HG02885 (cell line): ENCODE measurements at regions not wholly inside any gene's neighbourhood (a gene's known extent, or its start where the extent isn't known, plus 50 kb on each side); places are given as distances from the start of the nearest gene placed in this dataset.
"Not testable (repeated sequence)": the region's sequence is repeated elsewhere in the genome, so short reads cannot be mapped to it uniquely, and the experiment has no call there.

Experiments
- ATAC-seq: cut with Tn5 transposase; IDR thresholded peaks from one replicate; pipeline ENCODE4 v1.9.1; 2021; ENCODE audit warnings: mild to moderate bottlenecking; ENCODE audit not compliant: unreplicated experiment, poor library complexity

GRCh38 chr10:35995485-35995884 is 353.4 kb upstream of the FZD8 start:
- ATAC-seq: no peak

DNA sequence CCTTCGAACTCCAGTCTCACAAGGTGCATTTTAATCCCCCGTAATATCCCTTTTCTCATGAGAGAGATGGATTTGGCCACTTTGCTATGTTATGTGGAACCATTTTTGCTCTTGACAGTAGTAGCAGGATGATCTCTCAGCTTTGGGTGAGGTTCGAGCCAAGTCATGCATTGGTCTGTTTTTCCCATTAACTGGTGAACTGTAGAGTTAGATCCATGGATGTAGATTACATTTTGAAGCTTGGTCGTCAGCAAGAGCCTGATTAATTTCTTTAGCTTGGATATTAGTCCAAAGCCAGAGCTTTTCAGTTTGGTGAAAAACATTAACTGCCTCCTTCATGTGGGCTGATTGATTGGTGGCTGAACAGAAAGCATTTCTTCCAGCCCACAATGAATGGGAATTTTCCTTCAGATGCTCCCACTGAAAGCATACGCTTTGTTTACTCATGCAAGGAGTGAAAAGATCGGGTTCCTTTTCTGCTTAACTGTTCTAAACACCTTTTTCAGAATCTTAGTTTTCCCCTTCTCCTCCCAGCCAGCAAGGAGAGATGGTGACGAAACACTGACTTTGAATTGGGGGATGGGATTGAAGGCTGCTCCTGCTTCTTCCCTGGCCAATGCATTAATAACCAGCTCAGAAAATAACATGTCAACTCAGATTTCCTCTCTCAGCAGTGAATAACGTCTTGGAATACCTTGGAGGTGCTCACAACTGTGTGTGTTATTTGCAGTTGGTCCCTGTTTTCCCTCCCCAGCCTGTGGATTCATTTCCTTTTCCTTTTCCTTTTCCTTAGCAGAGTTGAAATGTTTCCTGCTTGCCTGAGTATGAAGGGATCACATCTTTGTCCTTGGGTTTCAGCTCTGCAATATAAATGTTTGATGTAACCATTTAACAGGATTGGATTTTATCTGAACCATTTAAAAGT is 351.8 kb upstream of the FZD8 start:
- no peak for ATAC-seq

DNA sequence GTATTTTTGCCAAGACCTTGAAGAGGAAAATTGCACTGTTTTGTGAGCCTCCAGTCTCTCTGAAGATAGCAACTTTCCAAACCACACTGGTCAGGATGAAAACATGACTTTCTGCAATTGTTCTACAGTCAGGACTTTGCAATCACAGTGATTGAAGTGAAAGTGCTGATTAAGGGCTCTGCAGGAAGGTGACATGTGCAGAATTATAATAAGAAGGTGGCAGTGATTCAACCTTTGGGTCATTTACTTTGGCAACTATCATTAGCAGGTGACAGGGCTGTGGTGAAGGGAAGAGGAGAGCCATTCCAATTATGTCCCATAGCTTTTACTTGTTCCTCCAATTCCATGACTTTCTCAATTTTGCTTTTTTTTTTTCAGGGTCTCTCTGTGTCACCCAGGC is 350.0 kb upstream of the FZD8 start:
- no peak for ATAC-seq

GRCh38 chr10:35986756-35987502 is 344.8 kb upstream of the FZD8 start:
- no peak for ATAC-seq

DNA sequence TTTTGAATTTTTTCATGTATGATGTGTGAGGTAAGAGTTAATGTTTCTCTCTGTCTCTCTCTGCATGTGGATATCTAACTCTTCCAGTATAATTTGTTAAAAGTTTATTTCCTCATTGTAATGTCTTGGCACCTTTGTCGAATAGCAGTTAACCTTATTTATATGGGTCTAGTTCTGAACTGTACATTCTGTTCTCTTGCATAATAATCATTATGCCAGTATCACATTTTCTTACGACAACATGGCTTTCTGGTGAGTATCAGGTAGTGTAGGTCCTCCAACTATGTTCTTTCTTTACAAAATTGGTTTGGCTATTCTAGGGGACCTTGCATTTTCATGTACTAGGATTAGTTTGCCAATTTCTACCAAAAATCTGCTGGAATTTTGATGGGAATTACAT is 337.0 kb upstream of the FZD8 start:
- no peak for ATAC-seq

DNA sequence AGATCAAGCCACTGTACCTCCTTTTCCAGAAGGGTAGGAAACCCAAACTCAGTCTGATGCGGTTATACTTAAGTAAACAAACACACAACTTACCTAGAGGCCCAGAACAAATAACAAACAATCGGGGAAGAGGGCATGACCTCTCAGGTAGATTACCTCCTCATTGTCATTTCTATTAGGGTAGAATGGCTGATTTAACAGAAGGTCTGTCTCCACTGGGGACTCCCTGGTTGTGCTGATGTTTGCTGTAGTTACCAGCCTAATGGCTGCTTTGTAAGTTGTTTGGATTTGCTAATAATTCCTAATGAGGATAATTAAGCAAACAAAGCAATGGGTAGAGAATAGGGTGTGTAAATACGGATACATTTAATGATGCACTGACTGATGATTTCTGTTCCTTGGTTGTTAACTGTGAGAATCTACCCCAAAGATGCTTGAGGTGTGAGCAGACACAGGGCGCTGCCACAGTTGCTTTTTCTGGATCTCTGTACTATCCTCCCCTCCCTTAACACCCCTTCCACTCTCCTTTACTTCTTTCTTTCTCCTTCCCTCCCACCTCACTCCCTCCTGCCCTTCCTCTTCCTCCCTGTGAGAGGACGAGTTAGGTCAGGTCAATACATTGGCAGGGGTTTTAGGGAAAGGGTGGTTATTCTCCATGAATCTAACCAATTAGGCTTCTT is 332.0 kb upstream of the FZD8 start:
- ATAC-seq: not testable (repeated sequence)

GRCh38 chr10:35972275-35972674 is 330.2 kb upstream of the FZD8 start:
- no peak for ATAC-seq

- ATAC-seq: no peak
Observed at GRCh38 chr10:35971397-35971796, 329.3 kb upstream of the FZD8 start.

GRCh38 chr10:35963685-35964084 is 321.6 kb upstream of the FZD8 start:
- no peak for ATAC-seq

DNA sequence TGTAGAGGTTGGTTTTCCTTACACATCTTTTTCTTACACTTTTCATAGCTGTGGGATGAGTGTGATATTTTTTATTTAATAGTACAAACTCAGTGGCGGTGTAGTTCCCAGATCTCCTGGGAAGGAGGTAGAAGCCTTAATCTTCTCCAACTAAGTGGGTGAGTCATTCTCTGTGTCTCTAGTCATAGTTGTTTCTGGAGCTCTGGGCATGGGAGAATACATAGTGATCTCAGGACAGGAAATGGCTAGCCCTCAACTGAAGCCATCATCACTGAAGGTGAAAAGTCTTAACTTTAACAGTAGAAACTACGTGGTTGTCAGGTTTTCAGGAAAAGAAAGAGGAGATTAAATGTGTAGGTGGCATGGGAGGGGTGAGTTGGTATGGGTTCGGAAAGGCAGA is 319.4 kb upstream of the FZD8 start:
- no peak for ATAC-seq

DNA sequence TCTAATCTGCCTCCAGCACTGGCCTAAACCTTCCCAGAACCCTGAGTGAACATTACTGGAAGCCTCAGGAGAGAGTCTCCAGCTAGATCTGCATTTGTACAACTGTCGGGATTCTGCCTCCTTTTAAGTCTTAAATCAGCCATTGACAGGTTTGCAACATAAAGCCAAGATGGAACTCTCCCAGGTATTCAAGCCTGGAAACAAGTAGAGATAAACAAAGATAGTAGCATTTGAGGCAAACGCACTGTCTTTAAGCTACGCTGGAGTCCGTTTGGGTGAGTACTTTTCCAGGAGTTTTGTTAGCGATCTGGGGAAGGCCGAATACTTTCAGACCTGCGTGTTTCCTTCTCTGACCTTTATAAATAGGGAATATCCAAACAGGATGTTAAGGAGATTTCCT is 317.2 kb upstream of the FZD8 start:
- no peak for ATAC-seq

GRCh38 chr10:35958609-35959008 is 316.5 kb upstream of the FZD8 start:
- ATAC-seq: not testable (repeated sequence)

DNA sequence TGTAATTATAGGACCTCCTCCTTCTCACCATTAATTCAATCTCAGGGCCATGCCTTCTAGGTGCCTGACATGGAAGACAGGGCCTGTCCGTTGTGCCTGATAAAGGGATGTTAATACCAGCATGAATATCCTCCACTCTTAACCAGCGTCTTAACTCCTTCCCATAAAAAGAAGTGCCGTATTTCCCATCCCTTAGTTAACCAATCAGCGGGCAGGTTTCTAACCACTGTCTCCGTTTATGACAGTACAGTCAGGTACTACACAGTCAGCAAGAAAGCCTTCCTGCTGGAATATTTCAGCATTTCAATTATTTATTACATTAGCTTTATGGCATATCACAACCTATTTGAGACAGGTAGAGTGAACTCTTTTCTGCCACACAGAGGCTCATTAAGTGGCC is 308.6 kb upstream of the FZD8 start:
- no peak for ATAC-seq

DNA sequence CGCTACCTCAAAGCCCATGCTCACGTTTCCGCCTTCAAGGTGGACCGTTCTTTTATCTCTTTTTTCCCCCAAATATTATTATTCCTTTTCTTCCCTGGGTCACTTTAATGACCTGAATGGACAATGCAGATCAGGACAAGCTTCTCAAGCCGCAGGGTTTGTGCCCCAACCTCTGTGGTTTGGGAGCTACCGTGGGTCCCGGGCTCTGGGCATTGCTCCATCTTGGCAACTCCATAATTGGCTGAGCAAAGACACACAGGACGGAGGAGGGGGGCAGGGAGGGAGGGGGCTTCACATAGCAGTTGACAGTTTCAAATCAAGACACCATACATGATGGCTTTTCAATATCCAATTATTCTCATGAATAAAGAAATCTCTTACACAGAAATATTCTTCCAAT is 308.1 kb upstream of the FZD8 start:
- ATAC-seq: no peak

- no peak for ATAC-seq
Observed at GRCh38 chr10:35949811-35950211, 307.7 kb upstream of the FZD8 start.

- ATAC-seq: no peak
Observed at GRCh38 chr10:35946556-35946955, 304.5 kb upstream of the FZD8 start.

GRCh38 chr10:35942057-35942456 is 300.0 kb upstream of the FZD8 start:
- ATAC-seq: no peak

- ATAC-seq: no peak
Observed at GRCh38 chr10:35940141-35941041, 298.3 kb upstream of the FZD8 start.

GRCh38 chr10:35938160-35938559 is 296.1 kb upstream of the FZD8 start:
- ATAC-seq: no peak

GRCh38 chr10:35937546-35937945 is 295.4 kb upstream of the FZD8 start:
- no peak for ATAC-seq
